Natural killer cell (primary cell): ENCODE measurements at regions not wholly inside any gene's neighbourhood (a gene's known extent, or its start where the extent isn't known, plus 50 kb on each side); places are given as distances from the start of the nearest gene placed in this dataset.

ENCODE experiments used
- ATAC-seq, 3 donors: fragments of 150-1000 bp in 2 of 3; fragments of 200-7000 bp in 1 of 3; cut with Tn5 transposase; 1 replicate in 1 of 3; 2 replicates in 2 of 3; pipeline ENCODE4 v1.10.0; 2021; ENCODE audit warnings: mild to moderate bottlenecking in 2 of 3, moderate library complexity in 2 of 3
- DNase-seq, 2 donors: peaks; one replicate each; pipeline versions ENCODE4 v3.0.0 to v3.0.0-alpha.2; 2013 to 2021; ENCODE audit warnings: mixed read lengths in 1 of 2
- H3K27ac ChIP-seq: one replicate; pipeline ENCODE4 v1.5.1; 2013; ENCODE audit warnings: mild to moderate bottlenecking, low read length
- H3K27me3 ChIP-seq: one replicate; pipeline ENCODE4 v1.6.1; 2013; ENCODE audit warnings: low read length; ENCODE audit not compliant: control insufficient read depth, insufficient read depth
- H3K36me3 ChIP-seq: one replicate; pipeline ENCODE4 v1.6.1; 2013; ENCODE audit warnings: low read length; ENCODE audit not compliant: control insufficient read depth, insufficient read depth
- H3K4me1 ChIP-seq: one replicate; pipeline ENCODE4 v1.6.1; 2013; ENCODE audit warnings: low read length; ENCODE audit not compliant: control insufficient read depth, insufficient read depth
- H3K4me3 ChIP-seq: one replicate; pipeline ENCODE4 v1.5.1; 2013; ENCODE audit warnings: low read length
- H3K9me3 ChIP-seq: one replicate; pipeline ENCODE4 v1.6.1; 2013; ENCODE audit warnings: low read length; ENCODE audit not compliant: control insufficient read depth, insufficient read depth
- H3K27ac Mint-ChIP-seq, 2 donors: one replicate each; pipeline ENCODE4 v1.8.0; 2022; ENCODE audit warnings: mild to moderate bottlenecking in 2 of 2, mixed read lengths in 2 of 2, moderate library complexity in 1 of 2
- H3K27me3 Mint-ChIP-seq, 2 donors: one replicate each; pipeline ENCODE4 v1.8.0; 2022; ENCODE audit warnings: low read depth in 2 of 2, mixed read lengths in 2 of 2
- H3K36me3 Mint-ChIP-seq: one replicate; pipeline ENCODE4 v1.8.0; 2022; ENCODE audit warnings: mixed read lengths
- H3K4me1 Mint-ChIP-seq, 2 donors: one replicate each; pipeline ENCODE4 v1.8.0; 2022; ENCODE audit warnings: mixed read lengths in 2 of 2
- H3K4me3 Mint-ChIP-seq: one replicate; pipeline ENCODE4 v1.8.0; 2022; ENCODE audit warnings: mild to moderate bottlenecking, moderate library complexity, mixed read lengths
- H3K9me3 Mint-ChIP-seq, 2 donors: one replicate each; pipeline ENCODE4 v1.8.0; 2022; ENCODE audit warnings: mixed read lengths in 2 of 2
- CTCF ChIP-seq: fragments of 200-600 bp; IDR thresholded peaks from one replicate; pipeline ENCODE4 v1.8.0; 2022; ENCODE audit warnings: antibody characterized with exemption
- WGBS: methylation state at CpG from one replicate; pipeline ENCODE4 v1.1.7; 2013; ENCODE audit warnings: missing lambda C conversion rate; ENCODE audit not compliant: insufficient coverage; 5-methylcytosine and 5-hydroxymethylcytosine counted together
- intact Hi-C: fragments of 100-400 bp; cut with micrococcal nuclease; formaldehyde crosslinking; loops from one replicate; pipeline ENCODE4 v1.14.2; 2022

- Histone ChIP-seq H3K4me3 (no peak overlapping the region), H3K36me3 (no peaks in the 10 kb centered on the region), H3K4me1 (peaks cover 38% of the 10 kb centered on the region), H3K9me3 (no peaks in the 10 kb centered on the region), H3K27ac (no peak overlapping the region), H3K27me3 (peaks cover 42% of the 10 kb centered on the region)
- ATAC-seq (no peak), DNase-seq (no peak)
- TF ChIP-seq CTCF: no peak
- Mint-ChIP-seq H3K4me1 (peaks cover 7% of the 10 kb centered on the region in 2 donors), H3K4me3 (peak overlapping the region; percentile 49), H3K27me3 (peaks cover 64 to 68% of the 10 kb centered on the region in 2 donors), H3K9me3 (peaks cover 0 to 6% of the 10 kb centered on the region in 2 donors), H3K36me3 (peaks cover 6% of the 10 kb centered on the region), H3K27ac (no peak overlapping the region)
- 6% methylated on average over 11 of the region's 11 CpGs for WGBS
- intact Hi-C loops: no loop called here
Observed at GRCh38 chr7:114084002-114084471, 165.2 kb upstream of the PPP1R3A start.

GRCh38 chr7:114083166-114084001, 164.6 kb upstream of the PPP1R3A start:
- H3K36me3 ChIP-seq: no peaks in the 10 kb centered on the region
- no peak overlapping the region for H3K27ac ChIP-seq
- peaks cover 7% of the 10 kb centered on the region in 2 donors for H3K4me1 Mint-ChIP-seq
- peaks cover 42% of the 10 kb centered on the region for H3K27me3 ChIP-seq
- H3K4me3 Mint-ChIP-seq: no peak overlapping the region
- peaks cover 6% of the 10 kb centered on the region for H3K36me3 Mint-ChIP-seq
- H3K27ac Mint-ChIP-seq: no peak overlapping the region
- H3K4me3 ChIP-seq: no peak overlapping the region
- intact Hi-C loops: no loop called here
- TF ChIP-seq CTCF: no peak
- peaks cover 38% of the 10 kb centered on the region for H3K4me1 ChIP-seq
- no peak for DNase-seq
- WGBS: 5% methylated on average over 39 of the region's 45 CpGs
- no peak for ATAC-seq
- H3K27me3 Mint-ChIP-seq: peaks cover 63 to 67% of the 10 kb centered on the region in 2 donors
- H3K9me3 Mint-ChIP-seq: peaks cover 0 to 6% of the 10 kb centered on the region in 2 donors
- no peaks in the 10 kb centered on the region for H3K9me3 ChIP-seq

GRCh38 chr7:114082642-114083165, 163.9 kb upstream of the PPP1R3A start:
- peak in 1 of 2 donors; percentile 4 for DNase-seq
- intact Hi-C loops: no loop called here
- H3K27me3 Mint-ChIP-seq: peaks cover 56 to 61% of the 10 kb centered on the region in 2 donors

More at GRCh38 chr7:114082642-114083165, 163.9 kb upstream of the PPP1R3A start:
- Histone ChIP-seq H3K9me3 (no peaks in the 10 kb centered on the region), H3K36me3 (no peaks in the 10 kb centered on the region), H3K27me3 (peaks cover 40% of the 10 kb centered on the region), H3K4me1 (peaks cover 38% of the 10 kb centered on the region), H3K27ac (no peak overlapping the region), H3K4me3 (no peak overlapping the region)
- peaks cover 6% of the 10 kb centered on the region for H3K36me3 Mint-ChIP-seq
- ATAC-seq: no peak
- WGBS: 7% methylated on average over 30 of the region's 30 CpGs
- no peak overlapping the region for H3K4me3 Mint-ChIP-seq
- TF ChIP-seq CTCF: no peak
- H3K27ac Mint-ChIP-seq: no peak overlapping the region
- peaks cover 7% of the 10 kb centered on the region in 2 donors for H3K4me1 Mint-ChIP-seq
- H3K9me3 Mint-ChIP-seq: peaks cover 0 to 6% of the 10 kb centered on the region in 2 donors
